ENCODE measurements at regions not wholly inside any gene's neighbourhood (a gene's known extent, or its start where the extent isn't known, plus 50 kb on each side); places are given as distances from the start of the nearest gene placed in this dataset.

DNA sequence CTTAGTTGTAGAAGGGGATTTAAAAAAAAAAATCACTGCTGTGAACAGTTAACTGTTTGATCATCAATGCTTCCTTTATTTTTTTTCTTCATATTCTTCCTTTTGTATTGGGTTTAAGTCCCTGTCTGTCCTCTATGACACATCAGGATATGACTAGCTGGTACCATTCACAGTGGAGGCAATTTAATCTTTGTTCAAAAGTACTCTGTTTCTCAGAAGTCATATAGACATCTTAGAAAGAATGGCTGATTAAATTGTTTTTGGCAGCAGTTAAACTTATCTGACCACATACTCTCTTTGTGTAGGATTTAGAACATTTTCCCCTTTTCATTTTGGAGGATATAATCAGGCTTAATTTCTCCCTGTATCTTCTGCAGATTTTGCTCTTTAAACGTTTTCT is 807.8 kb upstream of the CDH2 start:
- TF ChIP-seq, protein P1, sequence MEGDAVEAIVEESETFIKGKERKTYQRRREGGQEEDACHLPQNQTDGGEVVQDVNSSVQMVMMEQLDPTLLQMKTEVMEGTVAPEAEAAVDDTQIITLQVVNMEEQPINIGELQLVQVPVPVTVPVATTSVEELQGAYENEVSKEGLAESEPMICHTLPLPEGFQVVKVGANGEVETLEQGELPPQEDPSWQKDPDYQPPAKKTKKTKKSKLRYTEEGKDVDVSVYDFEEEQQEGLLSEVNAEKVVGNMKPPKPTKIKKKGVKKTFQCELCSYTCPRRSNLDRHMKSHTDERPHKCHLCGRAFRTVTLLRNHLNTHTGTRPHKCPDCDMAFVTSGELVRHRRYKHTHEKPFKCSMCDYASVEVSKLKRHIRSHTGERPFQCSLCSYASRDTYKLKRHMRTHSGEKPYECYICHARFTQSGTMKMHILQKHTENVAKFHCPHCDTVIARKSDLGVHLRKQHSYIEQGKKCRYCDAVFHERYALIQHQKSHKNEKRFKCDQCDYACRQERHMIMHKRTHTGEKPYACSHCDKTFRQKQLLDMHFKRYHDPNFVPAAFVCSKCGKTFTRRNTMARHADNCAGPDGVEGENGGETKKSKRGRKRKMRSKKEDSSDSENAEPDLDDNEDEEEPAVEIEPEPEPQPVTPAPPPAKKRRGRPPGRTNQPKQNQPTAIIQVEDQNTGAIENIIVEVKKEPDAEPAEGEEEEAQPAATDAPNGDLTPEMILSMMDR (IDR thresholded peaks at IDR 0.05): no peak
- TF ChIP-seq POLR2AphosphoS5 (IDR thresholded peaks at IDR 0.05; ENCODE audit: low read depth, low read length): no peak
- TF ChIP-seq, protein P2, sequence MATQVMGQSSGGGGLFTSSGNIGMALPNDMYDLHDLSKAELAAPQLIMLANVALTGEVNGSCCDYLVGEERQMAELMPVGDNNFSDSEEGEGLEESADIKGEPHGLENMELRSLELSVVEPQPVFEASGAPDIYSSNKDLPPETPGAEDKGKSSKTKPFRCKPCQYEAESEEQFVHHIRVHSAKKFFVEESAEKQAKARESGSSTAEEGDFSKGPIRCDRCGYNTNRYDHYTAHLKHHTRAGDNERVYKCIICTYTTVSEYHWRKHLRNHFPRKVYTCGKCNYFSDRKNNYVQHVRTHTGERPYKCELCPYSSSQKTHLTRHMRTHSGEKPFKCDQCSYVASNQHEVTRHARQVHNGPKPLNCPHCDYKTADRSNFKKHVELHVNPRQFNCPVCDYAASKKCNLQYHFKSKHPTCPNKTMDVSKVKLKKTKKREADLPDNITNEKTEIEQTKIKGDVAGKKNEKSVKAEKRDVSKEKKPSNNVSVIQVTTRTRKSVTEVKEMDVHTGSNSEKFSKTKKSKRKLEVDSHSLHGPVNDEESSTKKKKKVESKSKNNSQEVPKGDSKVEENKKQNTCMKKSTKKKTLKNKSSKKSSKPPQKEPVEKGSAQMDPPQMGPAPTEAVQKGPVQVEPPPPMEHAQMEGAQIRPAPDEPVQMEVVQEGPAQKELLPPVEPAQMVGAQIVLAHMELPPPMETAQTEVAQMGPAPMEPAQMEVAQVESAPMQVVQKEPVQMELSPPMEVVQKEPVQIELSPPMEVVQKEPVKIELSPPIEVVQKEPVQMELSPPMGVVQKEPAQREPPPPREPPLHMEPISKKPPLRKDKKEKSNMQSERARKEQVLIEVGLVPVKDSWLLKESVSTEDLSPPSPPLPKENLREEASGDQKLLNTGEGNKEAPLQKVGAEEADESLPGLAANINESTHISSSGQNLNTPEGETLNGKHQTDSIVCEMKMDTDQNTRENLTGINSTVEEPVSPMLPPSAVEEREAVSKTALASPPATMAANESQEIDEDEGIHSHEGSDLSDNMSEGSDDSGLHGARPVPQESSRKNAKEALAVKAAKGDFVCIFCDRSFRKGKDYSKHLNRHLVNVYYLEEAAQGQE (IDR thresholded peaks at IDR 0.05; ENCODE audit: insufficient read depth in 1 of 2, low read depth in 2 of 2, low read length in 1 of 2): no peak
- no peak for TF ChIP-seq SIN3A (IDR thresholded peaks at IDR 0.05; ENCODE audit: borderline replicate concordance, insufficient read depth, low read depth, low read length)
- no peak for TF ChIP-seq TCF7L2 (IDR thresholded peaks at IDR 0.05; ENCODE audit: low read depth, low read length)

All from Panc1 (cell line).